Aorta (tissue), 5 donors: ENCODE measurements at regions not wholly inside any gene's neighbourhood (a gene's known extent, or its start where the extent isn't known, plus 50 kb on each side); places are given as distances from the start of the nearest gene placed in this dataset.
"Not testable (repeated sequence)": the region's sequence is repeated elsewhere in the genome, so short reads cannot be mapped to it uniquely, and the experiment has no call there.

Source experiments
- ATAC-seq: fragments of 200-7000 bp; cut with Tn5 transposase; one replicate; pipeline ENCODE4 v1.9.1; 2022; ENCODE audit warnings: moderate library complexity; ENCODE audit not compliant: low FRiP score
- DNase-seq, 2 donors: peaks; one replicate each; pipeline ENCODE4 v3.0.0-alpha.2; 2020
- H3K27ac ChIP-seq, 2 donors: one replicate each; pipeline ENCODE4 v1.5.1; 2013; ENCODE audit warnings: low read length in 2 of 2, mild to moderate bottlenecking in 2 of 2, moderate library complexity in 2 of 2, control low read depth in 1 of 2, inconsistent platforms in 1 of 2, low read depth in 1 of 2
- H3K27me3 ChIP-seq, 2 donors: one replicate each; pipeline ENCODE4 v1.6.1; 2013; ENCODE audit warnings: control low read depth in 1 of 2, low read length in 1 of 2, mild to moderate bottlenecking in 1 of 2, moderate library complexity in 1 of 2; ENCODE audit not compliant: insufficient read depth in 2 of 2, control insufficient read depth in 1 of 2
- H3K36me3 ChIP-seq, 2 donors: one replicate each; pipeline ENCODE4 v1.6.1; 2013; ENCODE audit warnings: control low read depth in 1 of 2, low read length in 1 of 2, mild to moderate bottlenecking in 1 of 2; ENCODE audit not compliant: insufficient read depth in 2 of 2, control insufficient read depth in 1 of 2
- H3K4me1 ChIP-seq, 2 donors: one replicate each; pipeline ENCODE4 v1.6.1; 2013; ENCODE audit warnings: low read length in 2 of 2, control low read depth in 1 of 2, mild to moderate bottlenecking in 1 of 2, moderate library complexity in 1 of 2; ENCODE audit not compliant: insufficient read depth in 2 of 2, control insufficient read depth in 1 of 2
- H3K4me3 ChIP-seq, 2 donors: one replicate each; pipeline ENCODE4 v1.5.1; 2013; ENCODE audit warnings: low read length in 2 of 2, control low read depth in 1 of 2, mild to moderate bottlenecking in 1 of 2
- H3K9me3 ChIP-seq: one replicate; pipeline ENCODE4 v1.6.1; 2013; ENCODE audit warnings: mild to moderate bottlenecking, low read length; ENCODE audit not compliant: control insufficient read depth
- WGBS, 2 donors: extraction: QIAGEN DNeasy Blood & Tissue Kit; methylation state at CpG; one replicate each; pipeline ENCODE4 v1.1.7; 2013; 5-methylcytosine and 5-hydroxymethylcytosine counted together
- intact Hi-C, 2 donors: fragments of 100-400 bp; cut with DNase I; formaldehyde crosslinking; loops; one replicate each; pipeline versions ENCODE4 v1.14.2 to v1.15.0; 2022
- donor health status: healthy with polysubstance abuse.
- donor health status: Bipolar disorder and iron deficiency.
- donor health status: DM: no; HTN: no; CAD: no.
- donor health status: DM: no; HTN: no; CAD: no.
- donor health status: DM: yes; HTN: yes; CAD: no.

GRCh38 chr13:84705982-84706710 lies 823.9 kb upstream of the SLITRK1 start:
- Histone ChIP-seq H3K9me3 (no peaks in the 10 kb centered on the region), H3K4me3 (no peak overlapping the region), H3K36me3 (no peaks in the 10 kb centered on the region), H3K27me3 (no peaks in the 10 kb centered on the region), H3K27ac (no peak overlapping the region), H3K4me1 (no peaks in the 10 kb centered on the region)
- intact Hi-C loops, result no loop called here
- WGBS, 2 donors, result 96 to 100% methylated on average over 2 of the region's 2 CpGs
- DNase-seq (no peak), ATAC-seq (no peak)

DNA sequence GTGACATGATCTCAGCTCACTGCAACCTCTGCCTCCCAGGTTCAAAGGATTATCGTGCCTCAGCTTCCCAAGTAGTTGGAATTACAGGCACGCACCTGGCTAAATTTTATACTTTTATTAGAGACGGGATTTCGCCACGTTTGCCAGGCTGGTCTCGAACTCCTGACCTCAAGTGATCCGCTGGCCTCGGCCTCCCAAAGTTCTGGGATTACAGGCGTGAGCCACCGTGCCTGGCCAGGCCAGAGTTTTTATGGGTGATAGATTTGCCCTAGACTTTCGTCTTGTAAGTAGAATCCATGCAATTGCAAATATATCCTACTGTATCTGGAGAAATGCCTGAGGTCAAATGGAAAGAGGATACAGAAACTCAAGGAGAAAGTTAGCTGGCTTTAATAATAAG lies 819.9 kb upstream of the SLITRK1 start:
- Histone ChIP-seq H3K4me1 (no peaks in the 10 kb centered on the region), H3K4me3 (no peak overlapping the region), H3K27me3 (no peaks in the 10 kb centered on the region), H3K36me3 (no peaks in the 10 kb centered on the region), H3K27ac (no peak overlapping the region), H3K9me3 (no peaks in the 10 kb centered on the region)
- DNase-seq, result no peak
- WGBS, 2 donors, result 94 to 95% methylated on average over 11 of the region's 11 CpGs
- intact Hi-C loops, result no loop called here
- no peak for ATAC-seq

- H3K9me3 ChIP-seq, intact Hi-C loops, H3K4me1 ChIP-seq, H3K27ac ChIP-seq, H3K27me3 ChIP-seq, H3K36me3 ChIP-seq, H3K4me3 ChIP-seq, DNase-seq, ATAC-seq: not testable (repeated sequence)
- 64 to 67% methylated on average over 1 of the region's 1 CpG for WGBS, 2 donors
These were observed 815.3 kb upstream of the SLITRK1 start for GRCh38 chr13:84697591-84697990.

- no peak for DNase-seq
- H3K36me3 ChIP-seq, result no peaks in the 10 kb centered on the region
- no peaks in the 10 kb centered on the region for H3K9me3 ChIP-seq
- ATAC-seq, result no peak
- H3K4me3 ChIP-seq, result no peak overlapping the region
- H3K27me3 ChIP-seq, result no peaks in the 10 kb centered on the region
- no peak overlapping the region for H3K27ac ChIP-seq
- H3K4me1 ChIP-seq, result no peaks in the 10 kb centered on the region
- 77 to 91% methylated on average over 5 of the region's 5 CpGs for WGBS, 2 donors
- intact Hi-C loops, result no loop called here
These were observed 804.7 kb upstream of the SLITRK1 start for GRCh38 chr13:84686973-84687372.

GRCh38 chr13:84686458-84686857 lies 804.2 kb upstream of the SLITRK1 start:
- Histone ChIP-seq H3K27me3 (no peaks in the 10 kb centered on the region), H3K4me1 (no peaks in the 10 kb centered on the region), H3K4me3 (no peak overlapping the region), H3K9me3 (no peaks in the 10 kb centered on the region), H3K27ac (no peak overlapping the region), H3K36me3 (no peaks in the 10 kb centered on the region)
- DNase-seq, result no peak
- intact Hi-C loops, result no loop called here
- ATAC-seq, result no peak
- 89 to 91% methylated on average over 1 of the region's 1 CpG for WGBS, 2 donors

GRCh38 chr13:84684804-84685203 lies 802.5 kb upstream of the SLITRK1 start:
- 88 to 97% methylated on average over 6 of the region's 6 CpGs for WGBS, 2 donors
- no peaks in the 10 kb centered on the region for H3K9me3 ChIP-seq
- no peak for ATAC-seq
- no peak overlapping the region for H3K4me3 ChIP-seq
- H3K4me1 ChIP-seq, result no peaks in the 10 kb centered on the region
- H3K36me3 ChIP-seq, result no peaks in the 10 kb centered on the region
- H3K27ac ChIP-seq, result no peak overlapping the region
- H3K27me3 ChIP-seq, result no peaks in the 10 kb centered on the region
- intact Hi-C loops, result no loop called here
- no peak for DNase-seq

GRCh38 chr13:84684048-84684662 lies 801.9 kb upstream of the SLITRK1 start:
- no peak overlapping the region for H3K4me3 ChIP-seq
- H3K36me3 ChIP-seq, result no peaks in the 10 kb centered on the region
- 59 to 64% methylated on average over 3 of the region's 3 CpGs for WGBS, 2 donors
- intact Hi-C loops, result no loop called here
- H3K4me1 ChIP-seq, result no peaks in the 10 kb centered on the region
- ATAC-seq (no peak), DNase-seq (no peak)
- H3K9me3 ChIP-seq, result no peaks in the 10 kb centered on the region
- H3K27ac ChIP-seq, result no peak overlapping the region
- no peaks in the 10 kb centered on the region for H3K27me3 ChIP-seq

GRCh38 chr13:84683448-84683847 lies 801.2 kb upstream of the SLITRK1 start:
- Histone ChIP-seq H3K9me3 (no peaks in the 10 kb centered on the region), H3K27ac (no peak overlapping the region), H3K4me1 (no peaks in the 10 kb centered on the region), H3K27me3 (no peaks in the 10 kb centered on the region), H3K4me3 (no peak overlapping the region), H3K36me3 (no peaks in the 10 kb centered on the region)
- DNase-seq (no peak), ATAC-seq (no peak)
- intact Hi-C loops, result no loop called here

DNA sequence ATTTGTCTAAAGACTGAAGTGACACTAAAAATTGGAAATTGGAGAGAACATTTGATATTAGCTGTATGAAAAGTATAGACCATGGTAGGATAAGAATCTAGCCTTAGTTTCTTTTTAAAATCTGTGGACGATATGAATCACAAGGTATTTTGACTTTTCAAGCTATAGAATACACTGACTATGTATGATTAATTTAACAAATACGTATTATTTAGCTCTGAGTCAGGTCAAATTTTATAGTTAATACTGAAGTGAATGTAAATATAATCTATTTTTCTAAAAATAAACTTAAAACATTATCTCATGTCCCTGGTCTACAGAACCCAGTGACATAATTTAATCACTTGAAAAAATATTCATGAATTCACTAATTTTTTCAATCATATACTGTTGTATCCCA lies 795.6 kb upstream of the SLITRK1 start:
- H3K4me1 ChIP-seq, result no peaks in the 10 kb centered on the region
- no peak for ATAC-seq

More for the DNA sequence above, 795.6 kb upstream of the SLITRK1 start:
- Histone ChIP-seq H3K27ac (no peak overlapping the region), H3K36me3 (no peaks in the 10 kb centered on the region), H3K4me3 (no peak overlapping the region), H3K9me3 (no peaks in the 10 kb centered on the region), H3K27me3 (no peaks in the 10 kb centered on the region)
- DNase-seq, result no peak
- intact Hi-C loops, result no loop called here
- 86 to 88% methylated on average over 2 of the region's 2 CpGs for WGBS, 2 donors
